ENCODE measurements at regions not wholly inside any gene's neighbourhood (a gene's known extent, or its start where the extent isn't known, plus 50 kb on each side); places are given as distances from the start of the nearest gene placed in this dataset.
"Not testable (repeated sequence)": the region's sequence is repeated elsewhere in the genome, so short reads cannot be mapped to it uniquely, and the experiment has no call there.

- DNase-seq (ENCODE audit: low spot score), result no peak
These were observed 155.6 kb upstream of the RFC3 start for GRCh38 chr13:33662392-33662791.

- no peak for DNase-seq (ENCODE audit: low spot score)
These were observed 152.2 kb upstream of the RFC3 start for GRCh38 chr13:33665626-33666175.

- no peak for DNase-seq (ENCODE audit: low spot score)
These were observed 146.4 kb upstream of the RFC3 start for GRCh38 chr13:33671560-33671959.

- DNase-seq (ENCODE audit: low spot score), result not testable (repeated sequence)
These were observed 145.9 kb upstream of the RFC3 start for GRCh38 chr13:33672022-33672421.

- DNase-seq (ENCODE audit: low spot score), result no peak
These were observed 141.6 kb upstream of the RFC3 start for GRCh38 chr13:33676045-33676989.

GRCh38 chr13:33677215-33677614 is 140.7 kb upstream of the RFC3 start:
- no peak for DNase-seq (ENCODE audit: low spot score)

- no peak for DNase-seq (ENCODE audit: low spot score)
These were observed 139.9 kb upstream of the RFC3 start for GRCh38 chr13:33678084-33678483.

- no peak for DNase-seq (ENCODE audit: low spot score)
These were observed 138.9 kb upstream of the RFC3 start for GRCh38 chr13:33678906-33679657.

- no peak for DNase-seq (ENCODE audit: low spot score)
These were observed 138.3 kb upstream of the RFC3 start for GRCh38 chr13:33679658-33680012.

- DNase-seq (ENCODE audit: low spot score), result no peak
These were observed 135.9 kb upstream of the RFC3 start for GRCh38 chr13:33682020-33682564.

GRCh38 chr13:33682646-33683045 is 135.3 kb upstream of the RFC3 start:
- not testable (repeated sequence) for DNase-seq (ENCODE audit: low spot score)

GRCh38 chr13:33683376-33683775 is 134.6 kb upstream of the RFC3 start:
- no peak for DNase-seq (ENCODE audit: low spot score)

GRCh38 chr13:33684874-33685273 is 133.1 kb upstream of the RFC3 start:
- DNase-seq (ENCODE audit: low spot score), result no peak

- DNase-seq (ENCODE audit: low spot score), result no peak
These were observed 131.0 kb upstream of the RFC3 start for GRCh38 chr13:33686772-33687480.

- no peak for DNase-seq (ENCODE audit: low spot score)
These were observed 127.6 kb upstream of the RFC3 start for GRCh38 chr13:33690354-33690753.

- no peak for DNase-seq (ENCODE audit: low spot score)
These were observed 126.0 kb upstream of the RFC3 start for GRCh38 chr13:33691980-33692379.

GRCh38 chr13:33692531-33692930 is 125.4 kb upstream of the RFC3 start:
- DNase-seq (ENCODE audit: low spot score), result no peak

- no peak for DNase-seq (ENCODE audit: low spot score)
These were observed 123.4 kb upstream of the RFC3 start for GRCh38 chr13:33694546-33694945.

GRCh38 chr13:33696530-33696929 is 121.4 kb upstream of the RFC3 start:
- DNase-seq (ENCODE audit: low spot score), result no peak

- no peak for DNase-seq (ENCODE audit: low spot score)
These were observed 120.0 kb upstream of the RFC3 start for GRCh38 chr13:33697926-33698325.

- DNase-seq (ENCODE audit: low spot score), result no peak
These were observed 110.5 kb upstream of the RFC3 start for GRCh38 chr13:33707449-33707848.

- DNase-seq (ENCODE audit: low spot score), result no peak
These were observed 107.0 kb upstream of the RFC3 start for GRCh38 chr13:33710924-33711323.
